ENCODE measurements at regions not wholly inside any gene's neighbourhood (a gene's known extent, or its start where the extent isn't known, plus 50 kb on each side); places are given as distances from the start of the nearest gene placed in this dataset.

DNA sequence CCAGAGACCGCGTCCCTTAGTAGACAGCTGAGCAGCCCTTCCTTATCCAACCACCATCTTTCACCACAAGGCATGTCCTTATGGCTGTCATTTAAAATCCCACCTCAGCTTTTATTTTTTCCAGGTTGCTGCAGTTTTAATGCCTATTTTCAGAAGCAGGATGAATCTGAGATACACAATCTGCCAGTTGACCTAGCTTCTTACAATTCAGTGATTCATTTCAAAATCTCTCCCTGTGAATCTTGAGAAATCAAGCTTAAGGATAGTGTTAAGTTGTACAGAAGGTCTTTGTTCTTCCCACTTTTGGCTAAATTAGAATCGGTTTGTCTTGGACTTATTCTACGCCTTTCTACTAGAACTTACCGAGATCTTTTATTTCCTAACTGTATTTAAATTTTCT is 522.3 kb upstream of the CFAP20DC start:
- DNase-seq (ENCODE audit: low read depth): no peak
- TF ChIP-seq, protein P1, sequence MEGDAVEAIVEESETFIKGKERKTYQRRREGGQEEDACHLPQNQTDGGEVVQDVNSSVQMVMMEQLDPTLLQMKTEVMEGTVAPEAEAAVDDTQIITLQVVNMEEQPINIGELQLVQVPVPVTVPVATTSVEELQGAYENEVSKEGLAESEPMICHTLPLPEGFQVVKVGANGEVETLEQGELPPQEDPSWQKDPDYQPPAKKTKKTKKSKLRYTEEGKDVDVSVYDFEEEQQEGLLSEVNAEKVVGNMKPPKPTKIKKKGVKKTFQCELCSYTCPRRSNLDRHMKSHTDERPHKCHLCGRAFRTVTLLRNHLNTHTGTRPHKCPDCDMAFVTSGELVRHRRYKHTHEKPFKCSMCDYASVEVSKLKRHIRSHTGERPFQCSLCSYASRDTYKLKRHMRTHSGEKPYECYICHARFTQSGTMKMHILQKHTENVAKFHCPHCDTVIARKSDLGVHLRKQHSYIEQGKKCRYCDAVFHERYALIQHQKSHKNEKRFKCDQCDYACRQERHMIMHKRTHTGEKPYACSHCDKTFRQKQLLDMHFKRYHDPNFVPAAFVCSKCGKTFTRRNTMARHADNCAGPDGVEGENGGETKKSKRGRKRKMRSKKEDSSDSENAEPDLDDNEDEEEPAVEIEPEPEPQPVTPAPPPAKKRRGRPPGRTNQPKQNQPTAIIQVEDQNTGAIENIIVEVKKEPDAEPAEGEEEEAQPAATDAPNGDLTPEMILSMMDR (IDR thresholded peaks at IDR 0.05; ENCODE audit: insufficient read depth, low read depth, low read length, missing control alignments): no peak
- no peak overlapping the region for H3K4me3 ChIP-seq (ENCODE audit: low read length)

DNA sequence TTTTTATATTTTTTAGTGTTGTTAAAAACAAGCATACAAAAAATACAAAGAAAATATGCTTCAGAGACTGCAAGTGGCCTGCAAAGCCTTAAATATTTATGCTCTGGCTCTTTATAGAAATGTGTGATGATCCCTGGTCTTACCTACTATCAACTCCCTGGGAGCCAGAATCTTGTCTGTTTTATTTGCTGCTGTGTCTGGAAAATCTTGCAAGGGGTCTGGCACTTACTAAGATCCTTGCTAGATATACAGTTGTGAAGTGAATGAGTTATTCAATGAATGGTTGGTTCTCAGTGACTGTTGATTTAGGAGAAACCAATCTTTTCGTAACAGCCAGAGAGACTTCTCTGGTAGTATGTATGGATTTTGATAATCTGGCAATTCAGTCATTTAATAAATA is 521.0 kb upstream of the CFAP20DC start:
- H3K4me3 ChIP-seq (ENCODE audit: low read length): no peak overlapping the region
- no peak for DNase-seq (ENCODE audit: low read depth)
- TF ChIP-seq, protein P1 (IDR thresholded peaks at IDR 0.05; ENCODE audit: insufficient read depth, low read depth, low read length, missing control alignments): no peak

DNA sequence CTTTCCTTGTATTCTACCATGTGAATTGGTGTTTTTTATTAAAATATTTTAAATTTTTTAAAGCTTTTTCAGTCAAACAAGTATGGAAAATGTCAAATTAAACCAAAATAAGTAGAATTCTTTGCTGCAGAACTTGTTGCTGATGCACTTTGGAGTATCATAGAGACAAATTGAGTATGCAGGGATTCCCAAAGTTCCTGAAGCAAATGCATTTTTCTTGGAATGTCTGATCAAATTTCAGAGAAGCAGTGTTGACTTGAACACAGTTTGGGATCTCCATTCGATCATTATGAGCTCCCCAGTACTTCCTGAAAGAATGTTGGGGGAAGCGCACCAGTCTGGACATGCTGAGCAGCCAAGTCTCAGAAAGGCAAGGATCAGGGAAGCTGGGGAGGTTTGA is 517.8 kb upstream of the CFAP20DC start:
- peak; percentile 32 for DNase-seq (ENCODE audit: low read depth)
- TF ChIP-seq, protein P1 (IDR thresholded peaks at IDR 0.05; ENCODE audit: insufficient read depth, low read depth, low read length, missing control alignments): no peak
- no peak overlapping the region for H3K4me3 ChIP-seq (ENCODE audit: low read length)

DNA sequence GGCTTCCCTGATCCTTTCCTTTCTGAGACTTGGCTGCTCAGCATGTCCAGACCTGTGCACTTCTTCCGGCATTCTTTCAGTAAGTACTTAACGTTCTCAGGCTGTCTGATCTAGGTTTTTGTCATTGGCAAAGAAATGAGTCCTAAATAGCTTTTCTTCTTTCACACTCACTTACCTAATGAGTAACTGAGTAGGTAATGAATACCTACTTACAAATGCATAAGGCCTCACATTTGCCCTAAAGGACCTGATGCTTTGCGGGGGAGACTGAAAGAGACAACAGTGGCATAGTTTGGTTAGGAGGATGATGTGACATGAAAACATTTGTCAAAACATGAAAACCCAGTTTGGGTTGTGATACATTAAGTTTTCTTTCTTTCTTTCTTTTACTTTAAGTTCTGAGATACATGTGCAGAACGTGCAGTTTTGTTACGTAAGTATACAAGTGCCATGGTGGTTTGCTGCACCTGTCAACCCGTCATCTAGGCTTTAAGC is 516.7 kb upstream of the CFAP20DC start:
- DNase-seq (ENCODE audit: low read depth): peak; percentile 99
- TF ChIP-seq, protein P1 (IDR thresholded peaks at IDR 0.05; ENCODE audit: insufficient read depth, low read depth, low read length, missing control alignments): no peak
- no peak overlapping the region for H3K4me3 ChIP-seq (ENCODE audit: low read length)

DNA sequence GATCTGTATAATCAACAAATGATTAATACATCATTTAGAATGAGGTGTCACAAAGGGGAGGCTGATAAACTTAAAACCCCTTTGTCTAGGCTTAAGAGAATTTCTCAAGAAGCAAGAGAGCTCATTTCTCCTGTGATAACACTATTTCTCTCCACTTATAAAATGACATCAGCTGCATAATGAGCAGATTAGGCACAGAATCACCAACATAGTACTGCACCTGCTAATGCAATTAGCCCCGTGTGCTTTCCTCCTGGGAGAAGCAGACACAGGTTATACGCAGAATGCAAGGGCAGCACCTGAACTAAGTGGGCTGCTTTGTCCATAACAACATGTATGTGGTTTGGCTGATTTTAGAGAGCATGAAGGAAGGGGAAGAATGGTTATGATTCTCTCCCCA is 515.3 kb upstream of the CFAP20DC start:
- TF ChIP-seq, protein P1 (IDR thresholded peaks at IDR 0.05; ENCODE audit: insufficient read depth, low read depth, low read length, missing control alignments): no peak
- DNase-seq (ENCODE audit: low read depth): no peak
- no peak overlapping the region for H3K4me3 ChIP-seq (ENCODE audit: low read length)

DNA sequence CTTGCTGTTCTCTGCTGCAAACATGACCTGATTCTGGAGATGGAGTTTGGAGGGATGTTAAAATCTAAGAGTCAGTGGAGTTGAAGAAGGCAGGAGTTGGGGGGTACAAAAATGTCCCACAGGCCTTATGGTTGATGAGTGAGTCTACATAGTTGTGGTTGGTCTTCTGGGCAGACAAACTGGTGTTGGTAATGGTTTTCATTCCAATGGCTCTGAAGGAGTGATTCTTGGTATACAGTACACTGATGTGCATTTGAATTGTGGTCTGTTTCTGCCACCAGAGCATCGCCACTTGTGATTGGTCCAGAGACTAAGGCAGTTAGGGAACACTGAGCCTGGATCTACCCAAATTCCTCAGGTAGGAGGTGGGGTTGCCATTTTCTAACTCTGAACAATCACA is 514.1 kb upstream of the CFAP20DC start:
- TF ChIP-seq, protein P1 (IDR thresholded peaks at IDR 0.05; ENCODE audit: insufficient read depth, low read depth, low read length, missing control alignments): no peak
- no peak overlapping the region for H3K4me3 ChIP-seq (ENCODE audit: low read length)
- no peak for DNase-seq (ENCODE audit: low read depth)

DNA sequence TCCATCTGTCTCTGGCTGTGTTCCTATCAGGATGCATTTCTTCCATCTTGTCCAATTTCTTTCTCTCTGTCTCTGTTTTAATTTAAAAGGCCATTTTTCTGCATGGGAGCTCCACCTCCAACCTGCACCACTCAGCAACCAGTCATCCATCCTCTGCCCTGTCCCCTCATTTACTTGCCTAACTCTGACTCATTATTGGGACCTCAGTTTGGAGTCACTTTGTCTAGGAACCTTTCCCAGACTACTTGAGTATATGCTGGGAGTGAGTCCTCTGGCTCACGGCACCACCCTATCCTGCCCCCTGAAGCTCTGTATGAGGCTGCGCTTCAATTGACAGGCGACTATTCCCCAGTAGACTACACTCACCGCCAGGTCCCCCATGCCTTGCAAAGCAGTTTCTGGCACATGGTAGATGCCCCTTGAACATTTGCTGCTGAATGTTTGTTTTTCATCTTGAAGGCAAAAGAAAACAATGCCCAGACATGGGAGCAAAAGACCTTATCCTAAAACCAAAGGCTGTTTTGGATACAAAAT is 513.3 kb upstream of the CFAP20DC start:
- H3K4me3 ChIP-seq (ENCODE audit: low read length): no peak overlapping the region
- TF ChIP-seq, protein P1 (IDR thresholded peaks at IDR 0.05; ENCODE audit: insufficient read depth, low read depth, low read length, missing control alignments): no peak
- DNase-seq (ENCODE audit: low read depth): peak; percentile 57
